IPS DF 6.9 (cell line): ENCODE measurements at regions not wholly inside any gene's neighbourhood (a gene's known extent, or its start where the extent isn't known, plus 50 kb on each side); places are given as distances from the start of the nearest gene placed in this dataset.

Source experiments
- DNase-seq: peaks from one replicate; pipeline ENCODE4 v3.0.0-alpha.2; 2013; ENCODE audit warnings: low read depth, low spot score
- H3K27ac ChIP-seq: one replicate; pipeline ENCODE4 v1.5.1; 2013; ENCODE audit warnings: low read length, control low read depth
- H3K27me3 ChIP-seq: 2 replicates; pipeline ENCODE4 v1.6.1; 2013; ENCODE audit warnings: mild to moderate bottlenecking, low read length; ENCODE audit not compliant: control insufficient read depth, insufficient read depth
- H3K36me3 ChIP-seq: 2 replicates; pipeline ENCODE4 v1.6.1; 2013; ENCODE audit warnings: low read length; ENCODE audit not compliant: control insufficient read depth, insufficient read depth
- H3K4me1 ChIP-seq: 2 replicates; pipeline ENCODE4 v1.6.1; 2013; ENCODE audit warnings: low read length; ENCODE audit not compliant: control insufficient read depth, insufficient read depth
- H3K4me3 ChIP-seq: 2 replicates; pipeline ENCODE4 v1.5.1; 2013; ENCODE audit warnings: mild to moderate bottlenecking, low read length
- H3K9me3 ChIP-seq: 2 replicates; pipeline ENCODE4 v1.6.1; 2013; ENCODE audit warnings: low read length, inconsistent platforms; ENCODE audit not compliant: control insufficient read depth, insufficient read depth
- WGBS: extraction: QIAGEN DNeasy Blood & Tissue Kit; methylation state at CpG from one replicate; pipeline ENCODE4 v1.1.7; 2013; ENCODE audit warnings: mixed read lengths, missing lambda C conversion rate; ENCODE audit not compliant: insufficient read length, insufficient coverage; 5-methylcytosine and 5-hydroxymethylcytosine counted together

DNA sequence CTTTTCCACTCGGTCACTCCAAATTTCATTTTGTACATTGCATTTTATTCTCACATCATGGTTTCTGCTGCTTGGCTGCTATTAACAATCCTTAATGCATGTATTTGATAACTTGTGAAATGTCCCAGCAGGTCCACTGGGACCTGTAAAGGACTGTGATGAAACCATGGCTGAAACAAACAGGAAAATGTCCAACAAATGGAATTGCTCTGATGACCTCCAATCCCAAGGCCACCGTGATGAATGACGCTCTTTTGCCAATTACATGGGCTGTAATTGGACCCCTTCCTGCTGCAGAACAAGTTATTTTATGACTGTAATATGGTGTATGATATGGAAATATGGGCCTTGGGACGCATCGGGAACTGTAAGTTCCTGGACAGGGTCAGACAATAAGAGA is 224.2 kb upstream of the CXCR4 start:
- Histone ChIP-seq H3K27me3 (no peaks in the 10 kb centered on the region), H3K4me1 (no peaks in the 10 kb centered on the region), H3K36me3 (no peaks in the 10 kb centered on the region), H3K27ac (no peak overlapping the region), H3K4me3 (no peak overlapping the region), H3K9me3 (no peaks in the 10 kb centered on the region)
- WGBS = no CpG with 5 or more reads among the region's 5 CpGs
- no peak for DNase-seq

DNA sequence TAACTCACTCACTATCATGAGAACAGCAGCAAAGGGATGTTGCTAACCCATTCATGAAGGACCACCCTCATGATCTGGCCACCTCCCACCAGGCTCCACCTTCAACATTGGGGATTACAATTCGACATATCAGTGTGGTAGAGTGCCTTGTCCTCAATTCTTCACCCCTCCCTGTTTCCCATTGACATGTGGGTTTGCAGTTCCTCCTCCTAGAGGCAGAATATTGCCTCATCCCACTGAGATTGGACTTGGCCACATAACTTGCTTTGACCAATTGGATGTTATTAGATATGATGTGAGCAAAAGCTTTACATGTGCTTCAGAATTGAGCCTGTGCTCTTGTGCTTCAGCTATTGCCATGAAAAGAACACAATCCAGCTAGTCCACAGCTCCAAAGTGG is 217.0 kb upstream of the CXCR4 start:
- DNase-seq = no peak
- Histone ChIP-seq H3K27me3 (no peaks in the 10 kb centered on the region), H3K4me1 (no peaks in the 10 kb centered on the region), H3K27ac (no peak overlapping the region), H3K36me3 (no peaks in the 10 kb centered on the region), H3K4me3 (no peak overlapping the region), H3K9me3 (no peaks in the 10 kb centered on the region)
- no CpG with 5 or more reads among the region's 1 CpG for WGBS

GRCh38 chr2:136332436-136333095 is 214.6 kb upstream of the CXCR4 start:
- Histone ChIP-seq H3K27me3 (no peaks in the 10 kb centered on the region), H3K4me3 (no peak overlapping the region), H3K27ac (no peak overlapping the region), H3K36me3 (no peaks in the 10 kb centered on the region), H3K9me3 (no peaks in the 10 kb centered on the region), H3K4me1 (no peaks in the 10 kb centered on the region; the same call in 1 of the 2 replicates)
- no peak for DNase-seq
- no CpG with 5 or more reads among the region's 3 CpGs for WGBS

DNA sequence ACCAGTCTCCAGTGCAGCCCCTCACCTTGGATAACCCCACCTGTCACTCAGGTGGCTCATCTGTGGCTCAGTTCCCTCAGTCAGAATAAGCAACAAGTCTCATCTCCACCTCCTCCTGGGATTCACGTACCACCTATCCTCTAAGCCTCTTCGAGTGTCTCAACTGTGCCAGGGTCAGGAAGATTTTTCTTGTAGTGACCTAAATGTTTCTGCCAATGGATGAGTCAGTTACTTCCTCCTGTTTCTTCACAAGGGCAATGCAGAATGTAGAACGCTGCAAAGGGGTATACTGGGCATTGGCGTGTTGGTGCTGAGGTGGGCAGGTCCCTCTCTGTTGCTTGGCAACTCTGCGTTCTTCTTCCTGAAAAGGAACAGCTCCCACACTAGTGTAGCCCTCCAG is 213.3 kb upstream of the CXCR4 start:
- WGBS = no CpG with 5 or more reads among the region's 5 CpGs
- Histone ChIP-seq H3K27me3 (no peaks in the 10 kb centered on the region), H3K27ac (no peak overlapping the region), H3K9me3 (no peaks in the 10 kb centered on the region), H3K36me3 (no peaks in the 10 kb centered on the region), H3K4me3 (no peak overlapping the region), H3K4me1 (no peaks in the 10 kb centered on the region; the same call in 1 of the 2 replicates)
- DNase-seq = no peak

DNA sequence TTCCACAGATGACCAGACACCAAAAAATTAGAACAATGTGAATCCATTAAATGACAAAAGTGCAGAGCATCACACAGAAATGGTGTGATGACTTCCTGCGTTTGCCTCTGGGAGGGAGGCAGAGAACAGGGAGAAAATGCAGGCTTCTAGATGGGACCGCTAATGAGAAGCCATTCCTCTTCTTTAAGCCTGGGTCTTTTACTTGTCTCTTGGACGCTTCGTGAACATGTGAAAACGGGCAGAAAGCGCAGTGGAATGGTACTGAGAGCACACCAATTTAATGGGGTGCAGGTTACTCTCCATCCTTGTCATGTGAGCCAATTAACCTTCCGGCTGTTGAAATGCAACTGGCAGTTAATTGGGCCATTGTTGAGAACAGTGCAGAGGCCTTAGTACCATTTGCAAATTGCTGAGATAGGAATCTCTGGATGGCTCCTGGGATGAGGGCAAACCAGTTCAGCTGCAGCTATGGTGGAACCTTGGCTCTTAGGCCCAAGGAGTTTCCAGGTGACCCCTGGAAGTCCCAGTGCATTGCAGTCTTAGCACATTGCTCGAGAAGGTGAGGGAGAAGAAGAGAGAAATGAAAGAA is 210.4 kb upstream of the CXCR4 start:
- WGBS = no CpG with 5 or more reads among the region's 8 CpGs
- H3K4me1 ChIP-seq = no peaks in the 10 kb centered on the region; the same call in 1 of the 2 replicates
- H3K36me3 ChIP-seq = no peaks in the 10 kb centered on the region
- DNase-seq = no peak
- H3K9me3 ChIP-seq = no peaks in the 10 kb centered on the region
- no peaks in the 10 kb centered on the region for H3K27me3 ChIP-seq
- no peak overlapping the region for H3K27ac ChIP-seq
- H3K4me3 ChIP-seq = no peak overlapping the region

- no peaks in the 10 kb centered on the region for H3K27me3 ChIP-seq
- no peak for DNase-seq
- no peaks in the 10 kb centered on the region; the same call in 1 of the 2 replicates for H3K4me1 ChIP-seq
- H3K4me3 ChIP-seq = no peak overlapping the region
- H3K36me3 ChIP-seq = no peaks in the 10 kb centered on the region
- WGBS = no CpG with 5 or more reads among the region's 12 CpGs
- H3K9me3 ChIP-seq = no peaks in the 10 kb centered on the region
- no peak overlapping the region for H3K27ac ChIP-seq
These were observed 209.4 kb upstream of the CXCR4 start for GRCh38 chr2:136327162-136327852.

DNA sequence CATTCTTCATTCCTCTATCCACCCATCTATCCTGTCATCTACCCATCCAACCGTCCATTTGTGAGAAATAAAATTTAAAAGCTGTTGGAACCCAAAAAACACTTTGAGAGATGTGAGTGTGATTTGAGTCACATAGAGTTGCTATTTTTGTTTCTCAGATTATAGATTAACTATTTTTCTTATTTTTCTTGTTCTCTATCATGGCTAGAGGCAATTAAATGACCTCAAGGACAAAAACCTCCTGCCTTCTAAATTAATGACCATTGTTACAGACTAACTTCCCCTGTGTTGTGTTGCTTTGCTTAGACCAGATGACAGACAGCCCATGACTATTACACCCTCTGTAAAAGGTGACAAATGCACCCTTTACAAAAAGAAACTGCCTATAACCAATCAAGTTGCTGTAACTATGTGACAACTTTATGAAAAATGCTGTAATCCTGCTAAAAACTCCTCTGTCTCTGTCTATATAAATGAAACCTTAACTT is 207.9 kb upstream of the CXCR4 start:
- Histone ChIP-seq H3K36me3 (no peaks in the 10 kb centered on the region), H3K27me3 (no peaks in the 10 kb centered on the region), H3K27ac (no peak overlapping the region), H3K4me1 (no peaks in the 10 kb centered on the region; the same call in 1 of the 2 replicates), H3K9me3 (no peaks in the 10 kb centered on the region), H3K4me3 (no peak overlapping the region)
- WGBS = no CpG with 5 or more reads among the region's 1 CpG
- DNase-seq = no peak

DNA sequence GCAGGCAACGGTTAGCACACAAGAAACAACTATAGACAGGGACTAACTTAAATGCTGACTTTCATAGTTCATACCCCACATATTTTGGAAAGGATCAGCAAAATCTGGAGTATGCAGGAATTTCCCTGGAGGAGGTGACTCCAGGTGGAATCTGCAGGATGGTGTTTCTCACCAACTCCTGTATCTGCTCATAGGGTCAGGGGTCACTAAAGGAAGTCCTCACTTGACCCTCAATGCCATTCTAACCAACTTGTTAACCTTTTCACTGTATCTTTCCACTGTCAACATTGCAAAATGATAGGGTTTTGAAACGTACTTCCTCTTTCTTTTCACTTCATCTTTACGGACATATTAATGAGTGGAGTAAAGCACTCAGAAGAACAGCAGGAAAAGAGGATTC is 207.0 kb upstream of the CXCR4 start:
- Histone ChIP-seq H3K27ac (no peak overlapping the region), H3K9me3 (no peaks in the 10 kb centered on the region), H3K4me3 (no peak overlapping the region), H3K36me3 (no peaks in the 10 kb centered on the region), H3K4me1 (no peaks in the 10 kb centered on the region; the same call in 1 of the 2 replicates), H3K27me3 (no peaks in the 10 kb centered on the region)
- WGBS = no CpG with 5 or more reads among the region's 3 CpGs
- no peak for DNase-seq

- no peak overlapping the region for H3K4me3 ChIP-seq
- H3K36me3 ChIP-seq = no peaks in the 10 kb centered on the region
- no peaks in the 10 kb centered on the region for H3K27me3 ChIP-seq
- no peak overlapping the region for H3K27ac ChIP-seq
- no CpG with 5 or more reads among the region's 7 CpGs for whole genome bisulfite sequencing
- H3K4me1 ChIP-seq = peaks cover 1% of the 10 kb centered on the region; the same call in 1 of the 2 replicates
- no peaks in the 10 kb centered on the region for H3K9me3 ChIP-seq
- DNase-seq = no peak
These were observed 206.0 kb upstream of the CXCR4 start for GRCh38 chr2:136323935-136324334.

GRCh38 chr2:136323195-136323594 is 205.2 kb upstream of the CXCR4 start:
- DNase-seq = no peak
- no peak overlapping the region for H3K4me3 ChIP-seq
- H3K27ac ChIP-seq = no peak overlapping the region
- no CpG with 5 or more reads among the region's 3 CpGs for WGBS
- no peaks in the 10 kb centered on the region for H3K36me3 ChIP-seq
- H3K27me3 ChIP-seq = no peaks in the 10 kb centered on the region
- H3K4me1 ChIP-seq = peaks cover 1% of the 10 kb centered on the region; the same call in 1 of the 2 replicates
- H3K9me3 ChIP-seq = no peaks in the 10 kb centered on the region
